Body of pancreas (tissue), 4 donors: ENCODE measurements at regions not wholly inside any gene's neighbourhood (a gene's known extent, or its start where the extent isn't known, plus 50 kb on each side); places are given as distances from the start of the nearest gene placed in this dataset.
A peak's percentile ranks its signal among the peaks of the same experiment; 100 is the strongest.

ENCODE experiments used
- ATAC-seq: fragments of 150-250 bp; one replicate; pipeline ENCODE4 v1.9.1; 2016
- DNase-seq, 4 donors: peaks; one replicate each; pipeline ENCODE4 v3.0.0-alpha.2; 2019
- H3K27ac ChIP-seq, 4 donors: fragments of 200-600 bp; sonication (generic); 1 replicate in 3 of 4; 2 replicates in 1 of 4; pipeline versions ENCODE4 v1.5.1 to v1.6.1; 2016 to 2019; ENCODE audit warnings: mild to moderate bottlenecking in 1 of 4, mixed read lengths in 1 of 4, moderate library complexity in 1 of 4
- H3K27me3 ChIP-seq, 2 donors: fragments of 200-600 bp; sonication (generic); one replicate each; pipeline ENCODE4 v1.6.0; 2016; ENCODE audit warnings: mild to moderate bottlenecking in 1 of 2
- H3K36me3 ChIP-seq, 2 donors: fragments of 200-600 bp; sonication (generic); replicated peaks in 1 of 2; 2 replicates each; pipeline ENCODE4 v1.5.1; 2016; ENCODE audit warnings: low read depth in 2 of 2; ENCODE audit not compliant: insufficient read depth in 1 of 2
- H3K4me1 ChIP-seq: fragments of 200-600 bp; sonication (generic); one replicate; pipeline ENCODE4 v1.6.0; 2016
- H3K4me3 ChIP-seq, 2 donors: fragments of 200-600 bp; sonication (generic); 1 replicate in 1 of 2; 2 replicates in 1 of 2; pipeline ENCODE4 v1.5.1; 2016 to 2019
- H3K9me3 ChIP-seq, 3 donors: fragments of 200-600 bp; sonication (generic); 1 replicate in 2 of 3; 2 replicates in 1 of 3; pipeline ENCODE4 v1.5.1; 2016
- CTCF ChIP-seq, 7 experiments: fragments of 450-650 bp in 4 of 7; fragments of 200-600 bp in 3 of 7; sonication (generic) in 3 of 7; IDR thresholded peaks; one replicate each; pipeline ENCODE4 v1.5.1; 2016 to 2019; ENCODE audit warnings: antibody characterized with exemption in 7 of 7
- POLR2A ChIP-seq, 3 donors: fragments of 450-650 bp; IDR thresholded peaks; one replicate each; pipeline ENCODE4 v1.6.1; 2016; ENCODE audit warnings: antibody characterized with exemption in 3 of 3, mild to moderate bottlenecking in 2 of 3
- WGBS, 2 donors: methylation state at CpG; one replicate each; pipeline ENCODE4 v1.1.5; 2017; 5-methylcytosine and 5-hydroxymethylcytosine counted together
- intact Hi-C: fragments of 100-400 bp; cut with DNase I; formaldehyde crosslinking; loops from one replicate; pipeline ENCODE4 v1.15.1; 2023

- TF ChIP-seq POLR2A (IDR thresholded peaks at IDR 0.05) (no peak), CTCF (IDR thresholded peaks at IDR 0.05) (no peak)
- Histone ChIP-seq H3K4me3 (no peak overlapping the region), H3K4me1 (peaks cover 3% of the 10 kb centered on the region), H3K9me3 (no peaks in the 10 kb centered on the region), H3K27ac (no peak overlapping the region), H3K27me3 (no peaks in the 10 kb centered on the region), H3K36me3 (no peaks in the 10 kb centered on the region)
- ATAC-seq (no peak), DNase-seq (peak in 1 of 4 donors; percentile 12)
- 39 to 49% methylated on average over 6 of the region's 6 CpGs for WGBS, 2 donors
- intact Hi-C loops: no loop called here
Measured at GRCh38 chr7:34320412-34320811, 337.6 kb upstream of the NPSR1 start.

GRCh38 chr7:34320926-34321661 lies 336.9 kb upstream of the NPSR1 start:
- peaks cover 3% of the 10 kb centered on the region for H3K4me1 ChIP-seq
- 24 to 25% methylated on average over 19 to 27 of the region's 27 CpGs for WGBS, 2 donors
- intact Hi-C loops: no loop called here
- H3K27me3 ChIP-seq: no peaks in the 10 kb centered on the region
- no peaks in the 10 kb centered on the region for H3K36me3 ChIP-seq
- H3K27ac ChIP-seq: no peak overlapping the region
- DNase-seq: peak; percentile 71 to 76 (median 72)
- no peak overlapping the region for H3K4me3 ChIP-seq
- TF ChIP-seq POLR2A (IDR thresholded peaks at IDR 0.05) (no peak), CTCF (IDR thresholded peaks at IDR 0.05) (peak; percentile 70 to 80 (median 78))
- ATAC-seq: peak; percentile 95
- no peaks in the 10 kb centered on the region for H3K9me3 ChIP-seq

GRCh38 chr7:34322841-34323240 lies 335.2 kb upstream of the NPSR1 start:
- Histone ChIP-seq H3K27me3 (no peaks in the 10 kb centered on the region), H3K36me3 (no peaks in the 10 kb centered on the region), H3K4me1 (peaks cover 3% of the 10 kb centered on the region), H3K27ac (no peak overlapping the region), H3K9me3 (no peaks in the 10 kb centered on the region), H3K4me3 (no peak overlapping the region)
- TF ChIP-seq POLR2A (IDR thresholded peaks at IDR 0.05): no peak
- no peak for TF ChIP-seq CTCF (IDR thresholded peaks at IDR 0.05)
- no peak for ATAC-seq
- no peak for DNase-seq
- intact Hi-C loops: no loop called here
- WGBS, 2 donors: 47 to 63% methylated on average over 2 of the region's 2 CpGs

- ATAC-seq (no peak), DNase-seq (no peak)
- no peaks in the 10 kb centered on the region for H3K9me3 ChIP-seq
- 57 to 60% methylated on average over 1 of the region's 1 CpG for WGBS, 2 donors
- no peak overlapping the region for H3K4me3 ChIP-seq
- H3K27ac ChIP-seq: no peak overlapping the region
- H3K36me3 ChIP-seq: no peaks in the 10 kb centered on the region
- H3K4me1 ChIP-seq: no peaks in the 10 kb centered on the region
- TF ChIP-seq CTCF (IDR thresholded peaks at IDR 0.05) (no peak), POLR2A (IDR thresholded peaks at IDR 0.05) (no peak)
- intact Hi-C loops: no loop called here
- H3K27me3 ChIP-seq: no peaks in the 10 kb centered on the region
Measured at GRCh38 chr7:34327681-34328080, 330.3 kb upstream of the NPSR1 start.

- 61 to 67% methylated on average over 3 of the region's 3 CpGs for WGBS, 2 donors
- intact Hi-C loops: no loop called here
Measured at GRCh38 chr7:34330308-34330707, 327.7 kb upstream of the NPSR1 start.

More at GRCh38 chr7:34330308-34330707, 327.7 kb upstream of the NPSR1 start:
- TF ChIP-seq CTCF (IDR thresholded peaks at IDR 0.05) (no peak), POLR2A (IDR thresholded peaks at IDR 0.05) (no peak)
- DNase-seq (no peak), ATAC-seq (no peak)
- Histone ChIP-seq H3K36me3 (no peaks in the 10 kb centered on the region), H3K27ac (no peak overlapping the region), H3K4me1 (no peaks in the 10 kb centered on the region), H3K27me3 (no peaks in the 10 kb centered on the region), H3K4me3 (no peak overlapping the region), H3K9me3 (no peaks in the 10 kb centered on the region)
